SK-N-SH treated with all-trans-retinoic acid at 6 μM for 48 hours (cell line): ENCODE measurements at regions not wholly inside any gene's neighbourhood (a gene's known extent, or its start where the extent isn't known, plus 50 kb on each side); places are given as distances from the start of the nearest gene placed in this dataset.

ENCODE experiments used
- ARNTL ChIP-seq: fragments of 450-650 bp; formaldehyde crosslinking; IDR thresholded peaks from 2 replicates; pipeline ENCODE4 v1.5.0; 2020; ENCODE audit warnings: low read depth, mild to moderate bottlenecking, moderate library complexity, borderline replicate concordance
- CREB5 ChIP-seq: fragments of 250-450 bp; sonication (Bioruptor Pico); IDR thresholded peaks from 2 replicates; pipeline ENCODE4 v1.5.1; 2020; ENCODE audit warnings: low read depth, mild to moderate bottlenecking, moderate library complexity
- ESRRG ChIP-seq: fragments of 250-450 bp; sonication (Bioruptor Pico); IDR thresholded peaks from 2 replicates; pipeline ENCODE4 v1.6.1; 2021; ENCODE audit warnings: mild to moderate bottlenecking
- PATZ1 ChIP-seq: fragments of 250-450 bp; sonication (Bioruptor Pico); IDR thresholded peaks from 2 replicates; pipeline ENCODE4 v1.8.0; 2020; ENCODE audit warnings: mild to moderate bottlenecking, moderate library complexity, borderline replicate concordance
- RARB ChIP-seq: fragments of 250-450 bp; sonication (Bioruptor Pico); IDR thresholded peaks from 2 replicates; pipeline ENCODE4 v1.8.0; 2021; ENCODE audit warnings: mild to moderate bottlenecking, moderate library complexity
- TSHZ2 ChIP-seq: fragments of 250-450 bp; sonication (Bioruptor Pico); IDR thresholded peaks from 2 replicates; pipeline ENCODE4 v1.5.0; 2020; ENCODE audit warnings: mild to moderate bottlenecking, moderate library complexity
- ZC3H10 ChIP-seq: fragments of 250-450 bp; sonication (Bioruptor Pico); IDR thresholded peaks from 2 replicates; pipeline ENCODE4 v1.5.1; 2021; ENCODE audit warnings: mild to moderate bottlenecking, moderate library complexity
- ZNF70 ChIP-seq: fragments of 450-650 bp; formaldehyde crosslinking; IDR thresholded peaks from 2 replicates; pipeline ENCODE4 v1.5.0; 2020; ENCODE audit warnings: mild to moderate bottlenecking, moderate library complexity

GRCh38 chr16:64749346-64749745, 372.5 kb downstream of the CDH11 start:
- TF ChIP-seq RARB (CRISPR knock-in tag) (no peak), CREB5 (no peak), ZC3H10 (CRISPR knock-in tag) (no peak), PATZ1 (no peak), ZNF70 (CRISPR knock-in tag) (no peak), ARNTL (CRISPR knock-in tag) (no peak), TSHZ2 (CRISPR knock-in tag) (no peak), ESRRG (no peak)
